Stimulated activated CD4-positive, alpha-beta T cell treated with anti-CD3 and anti-CD28 coated beads, Interleukin-4, amount 100 ng/mL, for 4 hours (primary cell): ENCODE measurements at regions not wholly inside any gene's neighbourhood (a gene's known extent, or its start where the extent isn't known, plus 50 kb on each side); places are given as distances from the start of the nearest gene placed in this dataset.
"Not testable (repeated sequence)": the region's sequence is repeated elsewhere in the genome, so short reads cannot be mapped to it uniquely, and the experiment has no call there.

ENCODE experiments used
- DNase-seq, 2 experiments: peaks; one replicate each; pipeline ENCODE4 v3.0.0-alpha.2; 2020

DNA sequence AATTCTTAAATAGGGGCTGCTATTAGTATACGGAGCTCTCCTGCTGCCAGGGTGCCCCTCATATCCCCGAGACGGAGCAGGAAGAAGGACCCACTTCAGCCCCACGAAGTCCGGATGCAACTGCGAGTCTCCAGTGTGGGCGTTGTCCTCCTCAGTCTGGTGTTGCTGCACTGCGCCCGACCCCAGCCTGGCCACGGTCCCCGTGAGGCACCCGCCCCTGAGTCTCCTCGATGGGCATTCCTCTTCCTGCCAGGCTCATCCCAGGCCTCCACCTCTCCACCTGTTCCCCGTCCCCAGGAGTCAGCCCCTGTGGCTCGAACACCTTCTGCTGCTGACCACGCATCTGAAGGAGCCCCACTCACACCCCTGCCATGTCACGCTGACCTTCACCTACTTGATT lies 68.1 kb upstream of the SFSWAP start:
- no peak for DNase-seq

GRCh38 chr12:131643631-131644452 lies 67.0 kb upstream of the SFSWAP start:
- no peak for DNase-seq

GRCh38 chr12:131644481-131644880 lies 66.4 kb upstream of the SFSWAP start:
- no peak for DNase-seq

- DNase-seq, result not testable (repeated sequence)
Measured at GRCh38 chr12:131644917-131645316, 66.0 kb upstream of the SFSWAP start.

GRCh38 chr12:131645557-131645956 lies 65.3 kb upstream of the SFSWAP start:
- DNase-seq, result not testable (repeated sequence)

DNA sequence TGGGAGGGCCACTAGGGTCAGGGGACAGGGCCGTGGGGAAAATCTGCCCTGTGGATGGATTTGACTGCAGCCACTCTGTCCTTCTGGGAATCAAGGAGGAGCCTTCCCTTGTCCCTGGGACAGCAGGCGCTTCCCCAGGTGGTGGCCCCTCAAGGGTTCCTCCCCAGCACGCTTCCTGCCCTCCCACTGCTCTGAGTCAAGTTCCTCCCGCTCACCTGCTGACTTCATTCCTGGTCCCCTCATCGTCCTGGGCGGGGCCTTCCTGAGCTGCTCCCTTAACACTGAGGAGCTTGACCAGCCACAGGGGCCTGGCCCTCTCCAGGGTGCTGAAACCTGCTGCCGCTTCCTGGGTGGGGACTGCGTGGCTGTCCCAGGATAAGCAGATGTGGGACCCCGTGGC lies 64.4 kb upstream of the SFSWAP start:
- not testable (repeated sequence) for DNase-seq

DNA sequence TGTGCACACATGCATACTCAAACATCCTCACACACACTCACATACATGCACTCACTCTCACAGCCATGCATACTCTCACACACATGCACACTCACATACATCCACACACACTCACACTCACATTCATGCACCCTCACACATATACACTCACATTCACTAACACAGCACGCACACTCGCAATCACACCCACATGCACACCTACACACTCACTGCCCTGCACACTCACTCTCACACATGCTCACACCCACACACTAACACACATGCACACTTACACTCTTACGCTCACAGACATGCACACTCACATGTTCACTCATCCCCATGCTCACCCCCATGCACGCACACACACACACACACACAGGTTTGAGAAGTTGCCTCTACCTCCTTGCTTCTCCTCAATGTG lies 63.2 kb upstream of the SFSWAP start:
- no peak for DNase-seq

DNA sequence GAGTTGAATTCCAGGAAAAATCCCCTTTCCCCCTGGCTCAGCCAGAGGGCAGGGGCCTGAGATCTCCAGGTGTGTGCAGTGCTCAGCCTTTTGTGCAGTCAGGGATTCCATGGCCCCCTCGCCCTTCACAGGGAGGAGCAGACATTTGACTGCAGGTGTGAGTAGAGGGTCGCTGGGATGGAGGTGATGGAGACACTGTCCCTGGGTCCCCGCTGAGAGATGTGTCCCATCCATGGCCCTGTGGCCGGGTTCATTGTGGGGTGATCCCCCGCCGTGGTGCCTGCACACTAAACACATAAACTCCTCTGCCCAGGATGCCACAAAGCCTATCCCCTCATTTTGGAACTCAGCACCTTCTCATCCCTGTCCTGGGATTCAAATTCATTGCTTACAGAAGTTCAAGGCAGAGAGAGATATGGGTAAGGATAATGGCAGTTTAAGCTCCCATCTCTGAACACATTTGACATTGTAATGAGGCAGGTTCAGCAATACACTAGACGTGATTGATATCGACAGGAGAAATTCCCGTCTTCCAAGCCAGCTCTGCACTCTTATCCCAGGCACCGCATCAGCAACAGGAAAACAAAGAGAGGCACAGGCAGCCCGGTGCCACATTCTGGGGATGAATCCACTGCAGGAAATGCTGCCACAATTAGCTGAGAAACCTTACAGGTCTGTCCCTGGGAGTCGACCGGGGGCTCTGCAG lies 55.3 kb upstream of the SFSWAP start:
- DNase-seq, result not testable (repeated sequence)

DNA sequence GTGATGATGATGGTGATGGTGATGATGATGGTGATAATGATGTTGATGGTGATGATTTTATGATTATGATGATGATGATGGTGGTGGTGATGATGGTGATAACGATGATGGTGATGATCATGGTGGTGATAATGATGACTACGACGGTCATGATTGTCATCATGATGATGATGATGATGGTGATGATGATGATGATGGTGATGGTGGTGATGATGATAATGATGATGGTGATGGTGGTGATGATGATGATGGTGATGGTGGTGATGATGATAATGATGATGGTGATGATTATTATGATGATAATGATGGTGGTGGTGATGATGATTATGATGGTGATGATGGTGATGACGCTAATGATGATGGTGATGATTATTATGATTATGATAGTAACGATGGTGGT lies 54.1 kb upstream of the SFSWAP start:
- DNase-seq, result not testable (repeated sequence)

- not testable (repeated sequence) for DNase-seq
Measured at GRCh38 chr12:131658605-131659004, 52.3 kb upstream of the SFSWAP start.

- not testable (repeated sequence) for DNase-seq
Measured at GRCh38 chr12:131659484-131659883, 51.4 kb upstream of the SFSWAP start.

- DNase-seq, result not testable (repeated sequence)
Measured at GRCh38 chr12:131659976-131660375, 50.9 kb upstream of the SFSWAP start.

DNA sequence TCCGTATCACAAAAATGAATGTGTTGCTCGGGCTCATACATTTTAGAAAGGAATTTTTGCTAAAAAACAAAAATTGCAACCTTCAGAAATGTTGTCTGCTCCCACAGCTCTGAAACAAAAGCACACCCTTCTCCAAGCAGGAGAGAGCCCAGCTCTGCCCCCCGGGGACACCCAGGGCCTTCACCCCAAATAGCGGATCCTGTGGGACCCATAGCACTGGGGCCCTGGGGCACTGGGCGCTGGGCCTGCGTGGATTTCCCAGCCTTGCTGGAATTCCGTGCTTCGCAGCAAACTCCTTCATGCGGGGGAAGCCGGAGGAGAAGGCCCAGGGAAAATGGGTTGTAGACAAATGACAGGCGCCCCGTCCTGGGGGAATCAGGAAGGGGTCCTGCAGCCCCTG lies 50.5 kb upstream of the SFSWAP start:
- DNase-seq, result not testable (repeated sequence)
